CD4-positive, alpha-beta T cell (primary cell): ENCODE measurements at regions not wholly inside any gene's neighbourhood (a gene's known extent, or its start where the extent isn't known, plus 50 kb on each side); places are given as distances from the start of the nearest gene placed in this dataset.

Experiments used
- ATAC-seq: fragments of 200-7000 bp; cut with Tn5 transposase; one replicate; pipeline ENCODE4 v1.10.0; 2022; ENCODE audit warnings: mild to moderate bottlenecking; ENCODE audit not compliant: poor library complexity
- CTCF ChIA-PET: fragments of 350-600 bp; sonication (Branson Sonifier 250); formaldehyde crosslinking; loops from one replicate; lab custom pipeline; 2021; ENCODE audit warnings: antibody characterized with exemption, inconsistent platforms; lab: Charles Lee
- POLR2A ChIA-PET: fragments of 350-600 bp; sonication (Branson Sonifier 250); formaldehyde crosslinking; loops from one replicate; lab custom pipeline; 2021; ENCODE audit warnings: antibody characterized with exemption, inconsistent platforms; lab: Charles Lee
- DNase-seq, 14 experiments: peaks; one replicate each; pipeline ENCODE4 v3.0.0-alpha.2; 2013 to 2020; ENCODE audit warnings: mixed read lengths in 2 of 14
- H3K27ac ChIP-seq, 2 donors: one replicate each; pipeline versions ENCODE4 v1.5.1 to v1.7.0; 2013; ENCODE audit warnings: low read length in 2 of 2, low read depth in 1 of 2, mild to moderate bottlenecking in 1 of 2
- H3K27me3 ChIP-seq, 2 experiments: 1 replicate in 1 of 2; 2 replicates in 1 of 2; pipeline versions ENCODE4 v1.6.1 to v1.7.0; 2013; ENCODE audit warnings: low read length in 2 of 2, control low read depth in 1 of 2, mild to moderate bottlenecking in 1 of 2, moderate library complexity in 1 of 2; ENCODE audit not compliant: insufficient read depth in 2 of 2, control insufficient read depth in 1 of 2
- H3K36me3 ChIP-seq: one replicate; pipeline ENCODE4 v1.6.1; 2013; ENCODE audit warnings: low read length, control low read depth; ENCODE audit not compliant: insufficient read depth
- H3K4me1 ChIP-seq: one replicate; pipeline ENCODE4 v1.6.1; 2013; ENCODE audit warnings: low read length, control low read depth; ENCODE audit not compliant: insufficient read depth
- H3K4me3 ChIP-seq: one replicate; pipeline ENCODE4 v1.5.1; 2013; ENCODE audit warnings: mild to moderate bottlenecking, low read length, moderate library complexity
- H3K9me3 ChIP-seq, 2 experiments: 1 replicate in 1 of 2; 2 replicates in 1 of 2; pipeline versions ENCODE4 v1.6.1 to v1.7.0; 2013; ENCODE audit warnings: low read length in 2 of 2, mild to moderate bottlenecking in 2 of 2, control low read depth in 1 of 2, moderate library complexity in 1 of 2; ENCODE audit not compliant: control insufficient read depth in 1 of 2, insufficient read depth in 1 of 2
- H3K27ac Mint-ChIP-seq: one replicate; pipeline ENCODE4 v1.8.0; 2020; ENCODE audit warnings: mixed read lengths
- H3K27me3 Mint-ChIP-seq: one replicate; pipeline ENCODE4 v1.8.0; 2021; ENCODE audit warnings: mixed read lengths
- H3K36me3 Mint-ChIP-seq: one replicate; pipeline ENCODE4 v1.8.0; 2021; ENCODE audit warnings: low read depth, mixed read lengths
- H3K4me1 Mint-ChIP-seq: one replicate; pipeline ENCODE4 v1.8.0; 2021; ENCODE audit warnings: low read depth, mixed read lengths
- H3K4me3 Mint-ChIP-seq: one replicate; pipeline ENCODE4 v1.8.0; 2020; ENCODE audit warnings: mild to moderate bottlenecking, mixed read lengths
- H3K9me3 Mint-ChIP-seq: one replicate; pipeline ENCODE4 v1.8.0; 2020; ENCODE audit warnings: mixed read lengths
- CTCF ChIP-seq: fragments of 200-600 bp; IDR thresholded peaks from one replicate; pipeline ENCODE4 v1.8.0; 2022; ENCODE audit warnings: antibody characterized with exemption, mild to moderate bottlenecking
- intact Hi-C, 2 experiments: fragments of 100-400 bp; cut with DNase I in 1 of 2; cut with micrococcal nuclease in 1 of 2; formaldehyde crosslinking; loops; one replicate each; pipeline versions ENCODE4 v1.15.1 to v1.9.0; 2023 to 2025; cut with DNase I, micrococcal nuclease

- no peak for DNase-seq
- intact Hi-C loops, result no loop called here
- Mint-ChIP-seq H3K27me3 (peaks cover 39% of the 10 kb centered on the region), H3K36me3 (no peaks in the 10 kb centered on the region), H3K9me3 (no peaks in the 10 kb centered on the region), H3K4me1 (no peaks in the 10 kb centered on the region), H3K27ac (no peak overlapping the region), H3K4me3 (no peak overlapping the region)
- TF ChIP-seq CTCF, result no peak
- H3K9me3 ChIP-seq, result no peaks in the 10 kb centered on the region
- ChIA-PET POLR2A (no interaction called here), CTCF (no interaction called here)
- no peak overlapping the region for H3K4me3 ChIP-seq
- no peak overlapping the region for H3K27ac ChIP-seq
- ATAC-seq, result no peak
- H3K36me3 ChIP-seq, result no peaks in the 10 kb centered on the region
- H3K4me1 ChIP-seq, result no peaks in the 10 kb centered on the region
- peaks cover 3 to 8% of the 10 kb centered on the region in 2 experiments for H3K27me3 ChIP-seq
These were observed 114.5 kb downstream of the ZNF330 start for GRCh38 chr4:141335166-141335565.

- ATAC-seq (no peak), DNase-seq (no peak)
- peaks cover 0 to 1% of the 10 kb centered on the region in 2 experiments for H3K27me3 ChIP-seq
- Mint-ChIP-seq H3K4me1 (no peaks in the 10 kb centered on the region), H3K4me3 (no peak overlapping the region), H3K27me3 (peaks cover 17% of the 10 kb centered on the region), H3K27ac (no peak overlapping the region), H3K36me3 (no peaks in the 10 kb centered on the region), H3K9me3 (no peaks in the 10 kb centered on the region)
- no peak for TF ChIP-seq CTCF
- ChIA-PET POLR2A (no interaction called here), CTCF (no interaction called here)
- H3K4me3 ChIP-seq, result no peak overlapping the region
- no peak overlapping the region for H3K27ac ChIP-seq
- H3K9me3 ChIP-seq, result no peaks in the 10 kb centered on the region
- intact Hi-C loops, result no loop called here
- H3K36me3 ChIP-seq, result no peaks in the 10 kb centered on the region
- no peaks in the 10 kb centered on the region for H3K4me1 ChIP-seq
These were observed 117.5 kb downstream of the ZNF330 start for GRCh38 chr4:141338238-141338637.

- DNase-seq, result no peak
- H3K27ac Mint-ChIP-seq, result no peak overlapping the region
- no peaks in the 10 kb centered on the region for H3K9me3 ChIP-seq
- H3K9me3 Mint-ChIP-seq, result no peaks in the 10 kb centered on the region
- no peaks in the 10 kb centered on the region for H3K36me3 Mint-ChIP-seq
- H3K4me1 ChIP-seq, result no peaks in the 10 kb centered on the region
- intact Hi-C loops, result no loop called here
- peaks cover 8% of the 10 kb centered on the region for H3K27me3 Mint-ChIP-seq
- ChIA-PET POLR2A (no interaction called here), CTCF (no interaction called here)
- H3K4me1 Mint-ChIP-seq, result no peaks in the 10 kb centered on the region
- no peaks in the 10 kb centered on the region for H3K36me3 ChIP-seq
- H3K27me3 ChIP-seq, result peaks cover 0 to 7% of the 10 kb centered on the region in 2 experiments
- H3K4me3 Mint-ChIP-seq, result no peak overlapping the region
- H3K4me3 ChIP-seq, result no peak overlapping the region
- no peak overlapping the region for H3K27ac ChIP-seq
- ATAC-seq, result no peak
- no peak for TF ChIP-seq CTCF
These were observed 118.7 kb downstream of the ZNF330 start for GRCh38 chr4:141339391-141339790.
